ENCODE measurements at regions not wholly inside any gene's neighbourhood (a gene's known extent, or its start where the extent isn't known, plus 50 kb on each side); places are given as distances from the start of the nearest gene placed in this dataset.

DNA sequence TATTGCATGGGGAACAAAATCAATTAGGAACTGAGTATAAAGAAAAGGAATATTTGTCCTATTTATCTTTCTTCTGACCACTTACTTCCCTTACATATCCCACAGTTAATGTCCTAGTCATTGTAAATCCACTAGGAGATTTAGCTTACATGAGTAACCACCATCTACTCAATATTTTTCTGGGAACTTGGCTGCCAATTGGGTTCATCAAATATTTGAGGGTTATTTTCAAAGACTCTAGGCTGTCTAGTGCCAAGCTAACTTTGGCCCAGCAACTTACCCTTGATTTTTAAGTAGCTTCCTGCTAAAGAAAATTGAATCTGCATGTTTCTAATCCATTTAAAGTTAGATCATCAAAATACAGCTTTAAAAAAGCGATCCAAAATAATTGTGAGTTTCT, 362.5 kb upstream of the EPHA3 start:
- TF ChIP-seq, protein P1, sequence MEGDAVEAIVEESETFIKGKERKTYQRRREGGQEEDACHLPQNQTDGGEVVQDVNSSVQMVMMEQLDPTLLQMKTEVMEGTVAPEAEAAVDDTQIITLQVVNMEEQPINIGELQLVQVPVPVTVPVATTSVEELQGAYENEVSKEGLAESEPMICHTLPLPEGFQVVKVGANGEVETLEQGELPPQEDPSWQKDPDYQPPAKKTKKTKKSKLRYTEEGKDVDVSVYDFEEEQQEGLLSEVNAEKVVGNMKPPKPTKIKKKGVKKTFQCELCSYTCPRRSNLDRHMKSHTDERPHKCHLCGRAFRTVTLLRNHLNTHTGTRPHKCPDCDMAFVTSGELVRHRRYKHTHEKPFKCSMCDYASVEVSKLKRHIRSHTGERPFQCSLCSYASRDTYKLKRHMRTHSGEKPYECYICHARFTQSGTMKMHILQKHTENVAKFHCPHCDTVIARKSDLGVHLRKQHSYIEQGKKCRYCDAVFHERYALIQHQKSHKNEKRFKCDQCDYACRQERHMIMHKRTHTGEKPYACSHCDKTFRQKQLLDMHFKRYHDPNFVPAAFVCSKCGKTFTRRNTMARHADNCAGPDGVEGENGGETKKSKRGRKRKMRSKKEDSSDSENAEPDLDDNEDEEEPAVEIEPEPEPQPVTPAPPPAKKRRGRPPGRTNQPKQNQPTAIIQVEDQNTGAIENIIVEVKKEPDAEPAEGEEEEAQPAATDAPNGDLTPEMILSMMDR (IDR thresholded peaks at IDR 0.05): no peak
- no peak for TF ChIP-seq POLR2AphosphoS5 (IDR thresholded peaks at IDR 0.05)

Measured in prostate gland (tissue), 2 donors.